ENCODE measurements at regions not wholly inside any gene's neighbourhood (a gene's known extent, or its start where the extent isn't known, plus 50 kb on each side); places are given as distances from the start of the nearest gene placed in this dataset.

- Histone ChIP-seq H3K36me3 (no peaks in the 10 kb centered on the region), H3K4me3 (no peak overlapping the region), H3K27me3 (no peaks in the 10 kb centered on the region), H3K4me1 (no peaks in the 10 kb centered on the region), H3K27ac (no peak overlapping the region), H3K9me3 (no peaks in the 10 kb centered on the region)
- TF ChIP-seq POLR2A (IDR thresholded peaks at IDR 0.05): no peak
- TF ChIP-seq CTCF (IDR thresholded peaks at IDR 0.05): no peak
- DNase-seq: no peak
These were observed 93.1 kb upstream of the TEX13D start for GRCh38 chrX:124239324-124239723.

GRCh38 chrX:124239911-124240310 lies 92.5 kb upstream of the TEX13D start:
- TF ChIP-seq POLR2A (IDR thresholded peaks at IDR 0.05): no peak
- TF ChIP-seq CTCF (IDR thresholded peaks at IDR 0.05): no peak
- H3K9me3 ChIP-seq: no peaks in the 10 kb centered on the region
- no peak overlapping the region for H3K4me3 ChIP-seq
- H3K27ac ChIP-seq: no peak overlapping the region
- H3K27me3 ChIP-seq: no peaks in the 10 kb centered on the region
- no peak for DNase-seq
- no peaks in the 10 kb centered on the region for H3K4me1 ChIP-seq
- H3K36me3 ChIP-seq: no peaks in the 10 kb centered on the region

- no peaks in the 10 kb centered on the region for H3K36me3 ChIP-seq
These were observed 92.0 kb upstream of the TEX13D start for GRCh38 chrX:124240422-124240821.

GRCh38 chrX:124242131-124242530 lies 90.3 kb upstream of the TEX13D start:
- no peaks in the 10 kb centered on the region for H3K4me1 ChIP-seq

More at GRCh38 chrX:124240422-124240821, 92.0 kb upstream of the TEX13D start:
- no peak for DNase-seq
- H3K4me1 ChIP-seq: no peaks in the 10 kb centered on the region
- H3K27me3 ChIP-seq: no peaks in the 10 kb centered on the region
- TF ChIP-seq POLR2A (IDR thresholded peaks at IDR 0.05) (no peak), CTCF (IDR thresholded peaks at IDR 0.05) (no peak)
- H3K9me3 ChIP-seq: no peaks in the 10 kb centered on the region
- H3K27ac ChIP-seq: no peak overlapping the region
- no peak overlapping the region for H3K4me3 ChIP-seq

GRCh38 chrX:124249345-124249744 lies 83.1 kb upstream of the TEX13D start:
- no peaks in the 10 kb centered on the region for H3K36me3 ChIP-seq
- TF ChIP-seq POLR2A (IDR thresholded peaks at IDR 0.05) (no peak), CTCF (IDR thresholded peaks at IDR 0.05) (no peak)
- no peak for DNase-seq
- H3K4me3 ChIP-seq: no peak overlapping the region
- H3K27ac ChIP-seq: no peak overlapping the region
- no peaks in the 10 kb centered on the region for H3K27me3 ChIP-seq
- H3K4me1 ChIP-seq: no peaks in the 10 kb centered on the region
- H3K9me3 ChIP-seq: no peaks in the 10 kb centered on the region

More at GRCh38 chrX:124242131-124242530, 90.3 kb upstream of the TEX13D start:
- H3K4me3 ChIP-seq: no peak overlapping the region
- H3K9me3 ChIP-seq: no peaks in the 10 kb centered on the region
- TF ChIP-seq CTCF (IDR thresholded peaks at IDR 0.05) (no peak), POLR2A (IDR thresholded peaks at IDR 0.05) (no peak)
- no peak for DNase-seq
- no peaks in the 10 kb centered on the region for H3K36me3 ChIP-seq
- no peaks in the 10 kb centered on the region for H3K27me3 ChIP-seq
- H3K27ac ChIP-seq: no peak overlapping the region

GRCh38 chrX:124250835-124251437 lies 81.5 kb upstream of the TEX13D start:
- H3K36me3 ChIP-seq: no peaks in the 10 kb centered on the region
- TF ChIP-seq POLR2A (IDR thresholded peaks at IDR 0.05): no peak
- no peak for TF ChIP-seq CTCF (IDR thresholded peaks at IDR 0.05)
- no peaks in the 10 kb centered on the region for H3K9me3 ChIP-seq
- no peaks in the 10 kb centered on the region for H3K27me3 ChIP-seq
- no peak overlapping the region for H3K27ac ChIP-seq
- H3K4me1 ChIP-seq: no peaks in the 10 kb centered on the region
- H3K4me3 ChIP-seq: no peak overlapping the region
- no peak for DNase-seq

All from Peyer's patch (tissue), 4 donors.